Upper lobe of left lung (tissue), 6 donors: ENCODE measurements at regions not wholly inside any gene's neighbourhood (a gene's known extent, or its start where the extent isn't known, plus 50 kb on each side); places are given as distances from the start of the nearest gene placed in this dataset.
A peak's percentile ranks its signal among the peaks of the same experiment; 100 is the strongest.

Experiments
- ATAC-seq, 2 donors: fragments of 200-7000 bp; cut with Tn5 transposase; one replicate each; pipeline ENCODE4 v1.9.1; 2022; ENCODE audit warnings: mild to moderate bottlenecking in 2 of 2, moderate library complexity in 2 of 2; ENCODE audit not compliant: low FRiP score in 2 of 2
- DNase-seq, 2 donors: peaks; one replicate each; pipeline ENCODE4 v3.0.0-alpha.2; 2019 to 2020
- H3K27ac ChIP-seq, 4 donors: fragments of 200-600 bp; sonication (generic); one replicate each; pipeline ENCODE4 v1.5.1; 2016 to 2019
- H3K27me3 ChIP-seq, 4 donors: fragments of 200-600 bp; sonication (generic); one replicate each; pipeline ENCODE4 v1.5.1; 2017 to 2019
- H3K36me3 ChIP-seq, 4 donors: fragments of 200-600 bp; sonication (generic); one replicate each; pipeline ENCODE4 v1.5.1; 2016 to 2019
- H3K4me1 ChIP-seq, 4 donors: fragments of 200-600 bp; sonication (generic); one replicate each; pipeline ENCODE4 v1.5.1; 2018 to 2019
- H3K4me3 ChIP-seq, 4 donors: fragments of 200-600 bp; sonication (generic); one replicate each; pipeline ENCODE4 v1.5.1; 2017 to 2019; ENCODE audit warnings: mild to moderate bottlenecking in 2 of 4, moderate library complexity in 1 of 4
- H3K9me3 ChIP-seq, 4 donors: fragments of 200-600 bp; sonication (generic); one replicate each; pipeline ENCODE4 v1.5.1; 2018 to 2019
- CTCF ChIP-seq, 6 experiments: fragments of 450-650 bp in 4 of 6; fragments of 200-600 bp in 2 of 6; sonication (generic) in 2 of 6; IDR thresholded peaks; one replicate each; pipeline ENCODE4 v1.5.1; 2016 to 2019; ENCODE audit warnings: antibody characterized with exemption in 6 of 6
- EP300 ChIP-seq, 4 donors: sonication (generic); formaldehyde crosslinking; IDR thresholded peaks; one replicate each; pipeline ENCODE4 v1.5.1; 2017; ENCODE audit warnings: antibody characterized with exemption in 4 of 4, control low read depth in 2 of 4
- POLR2A ChIP-seq, 4 donors: fragments of 450-650 bp; IDR thresholded peaks; one replicate each; pipeline ENCODE4 v1.5.1; 2016 to 2017; ENCODE audit warnings: antibody characterized with exemption in 4 of 4, mild to moderate bottlenecking in 2 of 4
- POLR2AphosphoS5 ChIP-seq, 2 donors: sonication (generic); formaldehyde crosslinking; IDR thresholded peaks; one replicate each; pipeline ENCODE4 v1.5.1; 2017; ENCODE audit warnings: antibody characterized with exemption in 2 of 2
- WGBS, 2 donors: methylation state at CpG; one replicate each; pipeline ENCODE4 v1.1.5; 2017 to 2018; 5-methylcytosine and 5-hydroxymethylcytosine counted together
- donor health status: DM: no; HTN: no; CAD: no; lungs with moderate emphysema.
- donor health status: DM: no; HTN: yes; CAD: no; lungs with severe emphysema.

GRCh38 chr9:94168203-94169000 is 84.1 kb downstream of the PTPDC1 start:
- Histone ChIP-seq H3K4me3 (peak overlapping the region; percentile 20 to 96 (median 86)), H3K4me1 (peaks cover 50 to 63% (median 58%) of the 10 kb centered on the region in 4 donors), H3K27ac (peak overlapping the region; percentile 100), H3K27me3 (no peaks in the 10 kb centered on the region), H3K9me3 (no peaks in the 10 kb centered on the region), H3K36me3 (peaks cover 0 to 9% (median 2%) of the 10 kb centered on the region in 4 donors)
- DNase-seq (no peak), ATAC-seq (no peak)
- WGBS, 2 donors: 17 to 18% methylated on average over 10 of the region's 10 CpGs
- no peak for TF ChIP-seq CTCF (IDR thresholded peaks at IDR 0.05)
- TF ChIP-seq POLR2AphosphoS5 (IDR thresholded peaks at IDR 0.05): no peak
- TF ChIP-seq POLR2A (IDR thresholded peaks at IDR 0.05): no peak
- TF ChIP-seq EP300 (IDR thresholded peaks at IDR 0.05): no peak

GRCh38 chr9:94169968-94170367 is 85.7 kb downstream of the PTPDC1 start:
- H3K4me3 ChIP-seq: peak overlapping the region in 3 of 4 donors; percentile 12 to 94 (median 77)
- no peak for DNase-seq
- peak overlapping the region; percentile 22 to 100 (median 65) for H3K27ac ChIP-seq

GRCh38 chr9:94173632-94174031 is 85.5 kb upstream of the ZNF169 start:
- no peak overlapping the region for H3K4me3 ChIP-seq
- no peaks in the 10 kb centered on the region for H3K27me3 ChIP-seq
- H3K4me1 ChIP-seq: peaks cover 75 to 92% (median 88%) of the 10 kb centered on the region in 4 donors
- peaks cover 5 to 48% (median 11%) of the 10 kb centered on the region in 4 donors for H3K36me3 ChIP-seq
- no peak for TF ChIP-seq CTCF (IDR thresholded peaks at IDR 0.05)
- TF ChIP-seq POLR2A (IDR thresholded peaks at IDR 0.05): no peak
- no peak for TF ChIP-seq POLR2AphosphoS5 (IDR thresholded peaks at IDR 0.05)
- no peak for TF ChIP-seq EP300 (IDR thresholded peaks at IDR 0.05)
- 56 to 60% methylated on average over 3 of the region's 3 CpGs for WGBS, 2 donors
- no peaks in the 10 kb centered on the region for H3K9me3 ChIP-seq
- DNase-seq (no peak), ATAC-seq (no peak)
- H3K27ac ChIP-seq: peak overlapping the region in 1 of 4 donors; percentile 24

More at GRCh38 chr9:94169968-94170367, 85.7 kb downstream of the PTPDC1 start:
- Histone ChIP-seq H3K9me3 (no peaks in the 10 kb centered on the region), H3K4me1 (peaks cover 65 to 79% (median 74%) of the 10 kb centered on the region in 4 donors), H3K27me3 (no peaks in the 10 kb centered on the region), H3K36me3 (peaks cover 0 to 22% (median 3%) of the 10 kb centered on the region in 4 donors)
- TF ChIP-seq EP300 (IDR thresholded peaks at IDR 0.05): no peak
- TF ChIP-seq POLR2AphosphoS5 (IDR thresholded peaks at IDR 0.05): no peak
- TF ChIP-seq CTCF (IDR thresholded peaks at IDR 0.05): no peak
- no peak for TF ChIP-seq POLR2A (IDR thresholded peaks at IDR 0.05)
- ATAC-seq: no peak

GRCh38 chr9:94174164-94174563 is 84.9 kb upstream of the ZNF169 start:
- ATAC-seq (no peak), DNase-seq (no peak)
- TF ChIP-seq CTCF (IDR thresholded peaks at IDR 0.05) (no peak), EP300 (IDR thresholded peaks at IDR 0.05) (no peak), POLR2AphosphoS5 (IDR thresholded peaks at IDR 0.05) (no peak), POLR2A (IDR thresholded peaks at IDR 0.05) (no peak)
- Histone ChIP-seq H3K27ac (peak overlapping the region in 2 of 4 donors; percentile 14 to 24), H3K4me3 (no peak overlapping the region), H3K27me3 (no peaks in the 10 kb centered on the region), H3K4me1 (peaks cover 75 to 92% (median 88%) of the 10 kb centered on the region in 4 donors), H3K36me3 (peaks cover 5 to 50% (median 12%) of the 10 kb centered on the region in 4 donors), H3K9me3 (no peaks in the 10 kb centered on the region)
- WGBS, 2 donors: 14 to 29% methylated on average over 1 of the region's 1 CpG
